Activated CD4-positive, CD25-positive, alpha-beta regulatory T cell (primary cell): ENCODE measurements at regions not wholly inside any gene's neighbourhood (a gene's known extent, or its start where the extent isn't known, plus 50 kb on each side); places are given as distances from the start of the nearest gene placed in this dataset.

Experiments used
- DNase-seq, 4 experiments: peaks; one replicate each; lab custom pipeline; 2025; lab: John Stamatoyannopoulos, UW

GRCh38 chr3:6578526-6578925, 282.4 kb upstream of the GRM7 start:
- no peak for DNase-seq

- DNase-seq, result no peak
Measured at GRCh38 chr3:6580808-6581207, 280.1 kb upstream of the GRM7 start.

- DNase-seq, result no peak
Measured at GRCh38 chr3:6585360-6585759, 275.6 kb upstream of the GRM7 start.

GRCh38 chr3:6600237-6600636, 260.7 kb upstream of the GRM7 start:
- no peak for DNase-seq

GRCh38 chr3:6601374-6601773, 259.5 kb upstream of the GRM7 start:
- DNase-seq, result no peak

- no peak for DNase-seq
Measured at GRCh38 chr3:6602329-6602728, 258.6 kb upstream of the GRM7 start.

GRCh38 chr3:6605227-6605626, 255.7 kb upstream of the GRM7 start:
- no peak for DNase-seq

GRCh38 chr3:6608843-6609242, 252.1 kb upstream of the GRM7 start:
- no peak for DNase-seq

- DNase-seq, result no peak
Measured at GRCh38 chr3:6612034-6612616, 248.8 kb upstream of the GRM7 start.

- DNase-seq, result no peak
Measured at GRCh38 chr3:6622260-6622659, 238.7 kb upstream of the GRM7 start.

GRCh38 chr3:6622712-6623111, 238.2 kb upstream of the GRM7 start:
- DNase-seq, result no peak

GRCh38 chr3:6631376-6631775, 229.5 kb upstream of the GRM7 start:
- no peak for DNase-seq

GRCh38 chr3:6640907-6641306, 220.0 kb upstream of the GRM7 start:
- DNase-seq, result no peak

GRCh38 chr3:6644070-6644929, 216.6 kb upstream of the GRM7 start:
- no peak for DNase-seq

- DNase-seq, result no peak
Measured at GRCh38 chr3:6654670-6655069, 206.2 kb upstream of the GRM7 start.

GRCh38 chr3:6655275-6655674, 205.6 kb upstream of the GRM7 start:
- no peak for DNase-seq

GRCh38 chr3:6657591-6657990, 203.3 kb upstream of the GRM7 start:
- no peak for DNase-seq

- no peak for DNase-seq
Measured at GRCh38 chr3:6667354-6667753, 193.6 kb upstream of the GRM7 start.

GRCh38 chr3:6671363-6671762, 189.6 kb upstream of the GRM7 start:
- DNase-seq, result no peak

GRCh38 chr3:6679510-6679909, 181.4 kb upstream of the GRM7 start:
- DNase-seq, result no peak

- DNase-seq, result no peak
Measured at GRCh38 chr3:6680119-6680806, 180.7 kb upstream of the GRM7 start.

- no peak for DNase-seq
Measured at GRCh38 chr3:6697285-6697684, 163.6 kb upstream of the GRM7 start.

- no peak for DNase-seq
Measured at GRCh38 chr3:6697722-6698121, 163.2 kb upstream of the GRM7 start.
